HEK293 (cell line): ENCODE measurements at regions not wholly inside any gene's neighbourhood (a gene's known extent, or its start where the extent isn't known, plus 50 kb on each side); places are given as distances from the start of the nearest gene placed in this dataset.

ENCODE experiments used
- CTCF ChIA-PET: fragments of 350-600 bp; formaldehyde crosslinking; extraction: SDS; loops from one replicate; lab custom pipeline; 2021; ENCODE audit warnings: antibody characterized with exemption; lab: Yijun Ruan, JAX
- POLR2A ChIA-PET: fragments of 300-600 bp; formaldehyde crosslinking; extraction: SDS; loops from one replicate; lab custom pipeline; 2020; ENCODE audit warnings: antibody characterized with exemption, inconsistent platforms; lab: Yijun Ruan, JAX
- H3K27ac ChIP-seq: fragments of 200-500 bp; sonication (Bioruptor generic); 2 replicates; pipeline ENCODE4 v1.5.1; 2014; ENCODE audit warnings: low read depth, low read length, control low read depth, inconsistent platforms; ENCODE audit errors: extremely low read depth
- H3K36me3 ChIP-seq, 2 experiments: fragments of 200-500 bp in 1 of 2; sonication (Bioruptor generic) in 1 of 2; 1 replicate in 1 of 2; 2 replicates in 1 of 2; pipeline ENCODE4 v1.5.1; 2014 to 2017; ENCODE audit warnings: inconsistent platforms in 2 of 2, low read length in 2 of 2; ENCODE audit not compliant: control insufficient read depth in 2 of 2, insufficient read depth in 1 of 2
- H3K4me1 ChIP-seq: fragments of 200-500 bp; sonication (Bioruptor generic); 2 replicates; pipeline ENCODE4 v1.5.1; 2014; ENCODE audit warnings: mild to moderate bottlenecking, low read length, inconsistent platforms; ENCODE audit not compliant: control insufficient read depth, insufficient read depth
- H3K4me3 ChIP-seq: 2 replicates; pipeline ENCODE4 v1.5.1; 2011; ENCODE audit warnings: low read depth, mild to moderate bottlenecking, control low read depth, low read length, moderate library complexity
- H3K9me3 ChIP-seq: fragments of 200-500 bp; sonication (Bioruptor generic); 2 replicates; pipeline ENCODE4 v1.5.1; 2014; ENCODE audit warnings: low read depth, low read length, inconsistent platforms; ENCODE audit not compliant: control insufficient read depth, insufficient read depth
- EGR2 ChIP-seq: fragments of 450-650 bp; formaldehyde crosslinking; IDR thresholded peaks from 2 replicates; pipeline ENCODE4 v1.5.1; 2016; ENCODE audit warnings: low read depth, missing biosample characterization, missing genetic modification characterization
- FEZF1 ChIP-seq: fragments of 450-650 bp; formaldehyde crosslinking; IDR thresholded peaks from 2 replicates; pipeline ENCODE4 v1.5.1; 2016; ENCODE audit warnings: missing biosample characterization, missing genetic modification characterization
- GLI2 ChIP-seq: fragments of 450-650 bp; formaldehyde crosslinking; IDR thresholded peaks from 2 replicates; pipeline ENCODE4; 2017; ENCODE audit warnings: missing biosample characterization, missing genetic modification characterization, low read depth, borderline replicate concordance
- HOXA7 ChIP-seq: sonication (generic); formaldehyde crosslinking; IDR thresholded peaks from 2 replicates; pipeline ENCODE4 v1.8.1; 2022; ENCODE audit warnings: missing genetic modification reagents, borderline replicate concordance
- HOXD13 ChIP-seq: sonication (generic); formaldehyde crosslinking; IDR thresholded peaks from 2 replicates; pipeline ENCODE4 v1.8.0; 2022; ENCODE audit warnings: missing genetic modification reagents, borderline replicate concordance
- KLF1 ChIP-seq: fragments of 450-650 bp; formaldehyde crosslinking; IDR thresholded peaks from 2 replicates; pipeline ENCODE4 v1.5.1; 2016; ENCODE audit warnings: missing biosample characterization, missing genetic modification characterization
- KLF7 ChIP-seq: fragments of 450-650 bp; formaldehyde crosslinking; IDR thresholded peaks from 2 replicates; pipeline ENCODE4 v1.5.1; 2016; ENCODE audit warnings: missing biosample characterization, missing genetic modification characterization, borderline replicate concordance
- OSR2 ChIP-seq: fragments of 450-650 bp; formaldehyde crosslinking; IDR thresholded peaks from 2 replicates; pipeline ENCODE4 v1.5.1; 2016; ENCODE audit warnings: missing biosample characterization, missing genetic modification characterization
- PRDM4 ChIP-seq: fragments of 450-650 bp; formaldehyde crosslinking; IDR thresholded peaks from 2 replicates; pipeline ENCODE4 v1.5.1; 2017; ENCODE audit warnings: missing biosample characterization, missing genetic modification characterization
- SP7 ChIP-seq: fragments of 450-650 bp; formaldehyde crosslinking; IDR thresholded peaks from 2 replicates; pipeline ENCODE4 v1.5.1; 2016; ENCODE audit warnings: missing biosample characterization, missing genetic modification characterization
- WT1 ChIP-seq: fragments of 450-650 bp; formaldehyde crosslinking; IDR thresholded peaks from 2 replicates; pipeline ENCODE4 v1.5.1; 2016; ENCODE audit warnings: missing biosample characterization, missing genetic modification characterization
- YY1 ChIP-seq: fragments of 450-650 bp; formaldehyde crosslinking; IDR thresholded peaks from 2 replicates; pipeline ENCODE4 v1.5.1; 2018; ENCODE audit warnings: missing biosample characterization, missing genetic modification characterization
- ZBTB26 ChIP-seq: fragments of 450-650 bp; formaldehyde crosslinking; optimal IDR thresholded peaks from 2 replicates; pipeline ENCODE3; 2016; ENCODE audit warnings: missing biosample characterization, mild to moderate bottlenecking, missing genetic modification characterization
- ZBTB8A ChIP-seq: fragments of 450-650 bp; formaldehyde crosslinking; IDR thresholded peaks from 2 replicates; pipeline ENCODE4 v1.5.1; 2016; ENCODE audit warnings: missing biosample characterization, missing genetic modification characterization
- ZEB2 ChIP-seq: fragments of 450-650 bp; formaldehyde crosslinking; IDR thresholded peaks from 2 replicates; pipeline ENCODE4 v1.5.1; 2016; ENCODE audit warnings: missing biosample characterization, missing genetic modification characterization
- ZNF121 ChIP-seq: fragments of 450-650 bp; formaldehyde crosslinking; IDR thresholded peaks from 2 replicates; pipeline ENCODE4 v1.5.1; 2016; ENCODE audit warnings: missing biosample characterization, missing genetic modification characterization
- ZNF184 ChIP-seq: fragments of 450-650 bp; IDR thresholded peaks from 2 replicates; pipeline ENCODE4 v1.5.1; 2018; ENCODE audit warnings: missing biosample characterization, mild to moderate bottlenecking, missing genetic modification characterization
- ZNF214 ChIP-seq: fragments of 450-650 bp; formaldehyde crosslinking; IDR thresholded peaks from 2 replicates; pipeline ENCODE4 v1.5.1; 2017; ENCODE audit warnings: missing biosample characterization, mild to moderate bottlenecking, missing genetic modification characterization, borderline replicate concordance
- ZNF366 ChIP-seq: fragments of 450-650 bp; formaldehyde crosslinking; conservative IDR thresholded peaks from 2 replicates; pipeline ENCODE4 v1.5.1; 2016; ENCODE audit warnings: missing biosample characterization, missing genetic modification characterization
- ZNF404 ChIP-seq: fragments of 450-650 bp; formaldehyde crosslinking; IDR thresholded peaks from 2 replicates; pipeline ENCODE4 v1.5.1; 2017; ENCODE audit warnings: missing biosample characterization, missing genetic modification characterization
- ZNF473 ChIP-seq: fragments of 450-650 bp; formaldehyde crosslinking; IDR thresholded peaks from 2 replicates; pipeline ENCODE4 v1.5.1; 2017; ENCODE audit warnings: missing biosample characterization, missing genetic modification characterization
- ZNF596 ChIP-seq: fragments of 450-650 bp; IDR thresholded peaks from 2 replicates; pipeline ENCODE4 v1.5.0; 2018; ENCODE audit warnings: missing biosample characterization, mild to moderate bottlenecking, missing genetic modification characterization, moderate library complexity
- ZNF621 ChIP-seq: fragments of 450-650 bp; formaldehyde crosslinking; IDR thresholded peaks from 2 replicates; pipeline ENCODE4 v1.5.1; 2017; ENCODE audit warnings: missing biosample characterization, missing genetic modification characterization
- ZNF624 ChIP-seq: fragments of 450-650 bp; formaldehyde crosslinking; IDR thresholded peaks from 2 replicates; pipeline ENCODE4 v1.5.1; 2017; ENCODE audit warnings: missing biosample characterization, missing genetic modification characterization
- ZNF654 ChIP-seq: fragments of 450-650 bp; formaldehyde crosslinking; IDR thresholded peaks from 2 replicates; pipeline ENCODE4 v1.5.1; 2016; ENCODE audit warnings: low read depth, missing biosample characterization, missing genetic modification characterization
- ZNF701 ChIP-seq: fragments of 450-650 bp; formaldehyde crosslinking; IDR thresholded peaks from 2 replicates; pipeline ENCODE4 v1.5.1; 2016; ENCODE audit warnings: missing biosample characterization, missing genetic modification characterization
- ZNF791 ChIP-seq: fragments of 450-650 bp; formaldehyde crosslinking; IDR thresholded peaks from 2 replicates; pipeline ENCODE4 v1.5.1; 2016; ENCODE audit warnings: missing biosample characterization, missing genetic modification characterization
- TF ChIP-seq, protein P1 (sequence below): fragments of 450-650 bp; formaldehyde crosslinking; IDR thresholded peaks from 2 replicates; pipeline ENCODE4 v1.5.1; 2016; ENCODE audit warnings: missing biosample characterization, missing genetic modification characterization
- TF ChIP-seq, protein P2 (sequence below): fragments of 450-650 bp; formaldehyde crosslinking; IDR thresholded peaks from 2 replicates; pipeline ENCODE4; 2016; ENCODE audit warnings: missing biosample characterization, missing genetic modification characterization

GRCh38 chr11:15873501-15873900 lies 482.8 kb downstream of the SOX6 start:
- CTCF ChIA-PET, result no interaction called here
- POLR2A ChIA-PET, result no interaction called here

DNA sequence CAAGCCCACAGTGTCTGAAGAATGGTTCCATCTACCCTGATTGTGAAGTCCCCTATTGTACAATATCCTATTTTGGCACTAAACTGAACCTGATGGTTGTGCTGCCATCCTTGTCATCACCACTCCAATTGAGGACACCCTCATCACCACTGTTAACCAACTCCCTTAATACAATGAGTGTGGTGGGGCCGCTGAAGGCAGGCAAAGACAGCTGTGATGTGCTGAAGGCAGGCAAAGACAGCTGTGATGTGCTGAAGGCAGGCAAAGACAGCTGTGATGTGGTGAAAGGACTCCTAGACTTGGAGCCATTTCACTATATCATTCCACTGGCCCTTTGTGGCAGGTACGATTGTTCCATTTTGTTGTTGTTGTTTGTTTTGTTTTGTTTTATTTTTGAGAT lies 481.6 kb downstream of the SOX6 start:
- ChIA-PET CTCF (no interaction called here), POLR2A (no interaction called here)
- Histone ChIP-seq H3K36me3 (no peaks in the 10 kb centered on the region), H3K4me1 (no peaks in the 10 kb centered on the region)
- no peak for TF ChIP-seq ZNF473 (tag by site-specific recombination)
- TF ChIP-seq ZNF121 (tag by site-specific recombination), result no peak
- TF ChIP-seq ZNF701 (tag by site-specific recombination), result no peak
- no peak for TF ChIP-seq ZEB2 (tag by site-specific recombination)
- TF ChIP-seq KLF1 (tag by site-specific recombination), result no peak
- no peak for TF ChIP-seq ZNF654 (tag by site-specific recombination)
- no peak for TF ChIP-seq ZNF791
- no peak for TF ChIP-seq OSR2
- no peak for TF ChIP-seq ZNF404 (tag by site-specific recombination)
- TF ChIP-seq ZNF214 (tag by site-specific recombination), result no peak
- no peak for TF ChIP-seq ZNF596 (tag by site-specific recombination)
- TF ChIP-seq SP7, result no peak
- no peak for TF ChIP-seq FEZF1
- TF ChIP-seq, all 188 proteins: peak for 0
- H3K9me3 ChIP-seq, result no peaks in the 10 kb centered on the region
- no peak overlapping the region for H3K27ac ChIP-seq
- H3K4me3 ChIP-seq, result no peak overlapping the region

More at GRCh38 chr11:15873501-15873900, 482.8 kb downstream of the SOX6 start:
- H3K4me1 ChIP-seq, result no peaks in the 10 kb centered on the region
- H3K36me3 ChIP-seq, result no peaks in the 10 kb centered on the region
- no peak overlapping the region for H3K27ac ChIP-seq
- TF ChIP-seq ZNF366 (tag by site-specific recombination) (no peak), PRDM4 (tag by site-specific recombination) (no peak), HOXA7 (CRISPR knock-in tag) (no peak), EGR2 (no peak), GLI2 (tag by site-specific recombination) (no peak), KLF7 (tag by site-specific recombination) (no peak), WT1 (tag by site-specific recombination) (no peak), HOXD13 (no peak), ZBTB8A (no peak), ZBTB26 (tag by site-specific recombination) (no peak), ZNF596 (tag by site-specific recombination) (no peak), YY1 (no peak), ZNF121 (tag by site-specific recombination) (no peak), ZNF184 (no peak), FEZF1 (no peak), ZNF621 (tag by site-specific recombination) (no peak), ZNF624 (tag by site-specific recombination) (no peak), SP7 (no peak)
- TF ChIP-seq, protein P1, sequence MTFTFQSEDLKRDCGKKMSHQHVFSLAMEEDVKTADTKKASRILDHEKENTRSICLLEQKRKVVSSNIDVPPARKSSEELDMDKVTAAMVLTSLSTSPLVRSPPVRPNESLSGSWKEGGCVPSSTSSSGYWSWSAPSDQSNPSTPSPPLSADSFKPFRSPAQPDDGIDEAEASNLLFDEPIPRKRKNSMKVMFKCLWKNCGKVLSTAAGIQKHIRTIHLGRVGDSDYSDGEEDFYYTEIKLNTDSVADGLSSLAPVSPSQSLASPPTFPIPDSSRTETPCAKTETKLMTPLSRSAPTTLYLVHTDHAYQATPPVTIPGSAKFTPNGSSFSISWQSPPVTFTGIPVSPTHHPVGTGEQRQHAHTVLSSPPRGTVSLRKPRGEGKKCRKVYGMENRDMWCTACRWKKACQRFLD (tag by site-specific recombination), result no peak
- TF ChIP-seq, protein P2, sequence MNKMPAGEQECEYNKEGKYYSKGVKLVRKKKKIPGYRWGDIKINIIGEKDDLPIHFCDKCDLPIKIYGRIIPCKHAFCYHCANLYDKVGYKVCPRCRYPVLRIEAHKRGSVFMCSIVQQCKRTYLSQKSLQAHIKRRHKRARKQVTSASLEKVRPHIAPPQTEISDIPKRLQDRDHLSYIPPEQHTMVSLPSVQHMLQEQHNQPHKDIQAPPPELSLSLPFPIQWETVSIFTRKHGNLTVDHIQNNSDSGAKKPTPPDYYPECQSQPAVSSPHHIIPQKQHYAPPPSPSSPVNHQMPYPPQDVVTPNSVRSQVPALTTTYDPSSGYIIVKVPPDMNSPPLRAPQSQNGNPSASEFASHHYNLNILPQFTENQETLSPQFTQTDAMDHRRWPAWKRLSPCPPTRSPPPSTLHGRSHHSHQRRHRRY (tag by site-specific recombination), result no peak
- no peak overlapping the region for H3K4me3 ChIP-seq
- no peaks in the 10 kb centered on the region for H3K9me3 ChIP-seq
